OCI-LY1 (cell line): ENCODE measurements at regions not wholly inside any gene's neighbourhood (a gene's known extent, or its start where the extent isn't known, plus 50 kb on each side); places are given as distances from the start of the nearest gene placed in this dataset.

Experiments
- H2AFZ ChIP-seq: fragments of 200-600 bp; sonication (generic), shearing (Covaris generic); 2 replicates; pipeline ENCODE4 v1.6.0; 2014; ENCODE audit warnings: antibody characterized with exemption, mild to moderate bottlenecking, low read length
- H3F3A ChIP-seq: fragments of 200-600 bp; sonication (generic), shearing (Covaris generic); 2 replicates; pipeline ENCODE4 v1.6.0; 2014; ENCODE audit warnings: mild to moderate bottlenecking, antibody characterized with exemption, low read length, moderate library complexity; ENCODE audit not compliant: insufficient read depth
- H3K27ac ChIP-seq: fragments of 200-600 bp; sonication (generic); 2 replicates; pipeline ENCODE4 v1.5.1; 2014; ENCODE audit warnings: low read length, mixed run types, mild to moderate bottlenecking, low read depth; ENCODE audit not compliant: poor library complexity, severe bottlenecking
- H3K27me3 ChIP-seq: fragments of 200-600 bp; sonication (generic); 2 replicates; pipeline ENCODE4 v1.6.0; 2014; ENCODE audit warnings: antibody characterized with exemption, mild to moderate bottlenecking, low read length, moderate library complexity; ENCODE audit not compliant: insufficient read depth
- H3K36me3 ChIP-seq: fragments of 200-600 bp; sonication (generic); 2 replicates; pipeline ENCODE4 v1.6.1; 2014; ENCODE audit warnings: mild to moderate bottlenecking, antibody characterized with exemption, low read length, moderate library complexity, mixed read lengths; ENCODE audit not compliant: insufficient read depth
- H3K4me1 ChIP-seq: fragments of 200-600 bp; sonication (generic); 2 replicates; pipeline ENCODE4 v1.5.1; 2014; ENCODE audit warnings: mild to moderate bottlenecking, low read length, moderate library complexity; ENCODE audit not compliant: insufficient read depth, severe bottlenecking
- H3K4me2 ChIP-seq: fragments of 200-600 bp; sonication (generic), shearing (Covaris generic); 2 replicates; pipeline ENCODE4 v1.6.1; 2014; ENCODE audit warnings: low read length
- H3K4me3 ChIP-seq: fragments of 200-600 bp; sonication (generic); 2 replicates; pipeline ENCODE4 v1.5.1; 2014; ENCODE audit warnings: low read length, low read depth, mild to moderate bottlenecking, mixed read lengths; ENCODE audit not compliant: poor library complexity, severe bottlenecking
- H3K79me2 ChIP-seq: fragments of 200-600 bp; shearing (Covaris generic); 2 replicates; pipeline ENCODE4 v1.6.1; 2016; ENCODE audit warnings: mixed run types, low read length, mixed read lengths; ENCODE audit not compliant: insufficient read depth
- H3K9ac ChIP-seq: fragments of 200-600 bp; sonication (generic), shearing (Covaris generic); 2 replicates; pipeline ENCODE4 v1.6.1; 2014; ENCODE audit warnings: mild to moderate bottlenecking, low read length, mixed read lengths
- H3K9me2 ChIP-seq: fragments of 200-600 bp; sonication (generic), shearing (Covaris generic); 2 replicates; pipeline ENCODE4 v1.6.1; 2014; ENCODE audit warnings: low read depth, mild to moderate bottlenecking, low read length, mixed read lengths
- H3K9me3 ChIP-seq: fragments of 200-600 bp; shearing (Covaris generic); 2 replicates; pipeline ENCODE4 v1.6.1; 2014; ENCODE audit warnings: low read length, mixed read lengths
- H4K20me1 ChIP-seq: fragments of 200-600 bp; sonication (generic), shearing (Covaris generic); 2 replicates; pipeline ENCODE4 v1.6.0; 2016; ENCODE audit warnings: mild to moderate bottlenecking, low read length; ENCODE audit not compliant: insufficient read depth
- EZH2 ChIP-seq: fragments of 200-600 bp; sonication (generic), shearing (Covaris generic); IDR thresholded peaks from 2 replicates; pipeline ENCODE4 v1.8.0; 2017; ENCODE audit warnings: borderline replicate concordance, mixed run types, mild to moderate bottlenecking, antibody characterized with exemption, low read length, moderate library complexity, mixed read lengths
- TF ChIP-seq, protein P1 (sequence below): fragments of 200-600 bp; sonication (generic), shearing (Covaris generic); IDR thresholded peaks from 2 replicates; pipeline ENCODE4 v1.5.1; 2017; ENCODE audit warnings: mild to moderate bottlenecking, antibody characterized with exemption, low read length, moderate library complexity, mixed read lengths

DNA sequence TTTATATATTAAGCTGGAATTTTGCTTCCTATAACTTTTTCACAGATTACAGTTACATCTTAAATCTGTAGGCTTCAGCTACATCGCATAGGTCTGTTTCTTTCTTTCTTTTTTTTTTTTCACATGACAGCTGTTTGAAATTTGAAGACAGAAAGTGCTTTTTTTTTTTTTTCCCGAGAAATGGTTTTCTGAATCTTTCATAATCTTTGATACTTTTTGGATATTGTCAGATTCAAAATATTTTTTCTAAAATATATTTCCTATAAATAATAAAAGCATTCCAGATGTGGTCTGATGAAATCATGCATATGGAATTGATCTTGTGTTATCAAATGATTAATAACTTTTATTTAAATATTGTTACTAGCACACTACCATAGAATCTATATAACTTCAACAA is 212.2 kb downstream of the TAF11L14 start:
- no peak overlapping the region for H3K4me2 ChIP-seq
- H3K36me3 ChIP-seq, result no peaks in the 10 kb centered on the region
- H4K20me1 ChIP-seq, result no peaks in the 10 kb centered on the region
- H3K27ac ChIP-seq, result no peak overlapping the region
- H3K27me3 ChIP-seq, result no peaks in the 10 kb centered on the region
- no peaks in the 10 kb centered on the region for H3K4me1 ChIP-seq
- H3K9me2 ChIP-seq, result no peaks in the 10 kb centered on the region
- H3F3A ChIP-seq, result no peaks in the 10 kb centered on the region
- H3K4me3 ChIP-seq, result no peak overlapping the region
- no peaks in the 10 kb centered on the region for H3K79me2 ChIP-seq
- H2AFZ ChIP-seq, result no peak overlapping the region
- H3K9me3 ChIP-seq, result no peaks in the 10 kb centered on the region
- no peak overlapping the region for H3K9ac ChIP-seq
- TF ChIP-seq, protein P1, sequence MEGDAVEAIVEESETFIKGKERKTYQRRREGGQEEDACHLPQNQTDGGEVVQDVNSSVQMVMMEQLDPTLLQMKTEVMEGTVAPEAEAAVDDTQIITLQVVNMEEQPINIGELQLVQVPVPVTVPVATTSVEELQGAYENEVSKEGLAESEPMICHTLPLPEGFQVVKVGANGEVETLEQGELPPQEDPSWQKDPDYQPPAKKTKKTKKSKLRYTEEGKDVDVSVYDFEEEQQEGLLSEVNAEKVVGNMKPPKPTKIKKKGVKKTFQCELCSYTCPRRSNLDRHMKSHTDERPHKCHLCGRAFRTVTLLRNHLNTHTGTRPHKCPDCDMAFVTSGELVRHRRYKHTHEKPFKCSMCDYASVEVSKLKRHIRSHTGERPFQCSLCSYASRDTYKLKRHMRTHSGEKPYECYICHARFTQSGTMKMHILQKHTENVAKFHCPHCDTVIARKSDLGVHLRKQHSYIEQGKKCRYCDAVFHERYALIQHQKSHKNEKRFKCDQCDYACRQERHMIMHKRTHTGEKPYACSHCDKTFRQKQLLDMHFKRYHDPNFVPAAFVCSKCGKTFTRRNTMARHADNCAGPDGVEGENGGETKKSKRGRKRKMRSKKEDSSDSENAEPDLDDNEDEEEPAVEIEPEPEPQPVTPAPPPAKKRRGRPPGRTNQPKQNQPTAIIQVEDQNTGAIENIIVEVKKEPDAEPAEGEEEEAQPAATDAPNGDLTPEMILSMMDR, result no peak
- TF ChIP-seq EZH2, result no peak

DNA sequence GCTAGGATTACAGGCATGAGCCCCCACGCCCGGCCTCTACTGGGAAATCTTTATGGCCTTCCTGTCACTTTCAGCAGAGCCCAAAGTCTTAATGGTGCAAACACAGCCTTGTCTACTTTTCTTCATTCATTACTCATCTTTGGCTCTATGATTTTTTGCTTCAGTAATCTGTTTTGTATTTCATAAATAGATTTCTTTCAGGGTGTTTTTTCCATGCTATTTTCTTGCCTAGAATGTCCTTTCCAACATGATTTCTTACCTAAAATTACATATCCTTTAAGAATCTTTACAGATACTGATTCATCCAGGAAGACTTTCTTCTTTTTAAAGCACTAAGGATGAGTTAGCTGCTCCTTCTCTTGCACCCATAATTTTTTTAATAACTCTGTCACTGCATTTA is 213.0 kb downstream of the TAF11L14 start:
- Histone ChIP-seq H3K79me2 (no peaks in the 10 kb centered on the region), H3K27ac (no peak overlapping the region), H3K27me3 (no peaks in the 10 kb centered on the region), H3K9me2 (no peaks in the 10 kb centered on the region), H3F3A (no peaks in the 10 kb centered on the region), H4K20me1 (no peaks in the 10 kb centered on the region), H3K4me1 (no peaks in the 10 kb centered on the region), H3K36me3 (no peaks in the 10 kb centered on the region), H3K4me3 (no peak overlapping the region), H3K9ac (no peak overlapping the region), H3K9me3 (no peaks in the 10 kb centered on the region), H3K4me2 (no peak overlapping the region), H2AFZ (no peak overlapping the region)
- TF ChIP-seq EZH2, result no peak
- TF ChIP-seq, protein P1, result no peak

GRCh38 chr5:17852111-17852510 is 217.9 kb downstream of the TAF11L14 start:
- H3K4me1 ChIP-seq, result no peaks in the 10 kb centered on the region
- no peak overlapping the region for H3K9ac ChIP-seq
- no peak overlapping the region for H3K4me3 ChIP-seq
- TF ChIP-seq EZH2, result no peak
- TF ChIP-seq, protein P1, result no peak
- H3K27ac ChIP-seq, result no peak overlapping the region
- H3K9me2 ChIP-seq, result no peaks in the 10 kb centered on the region
- H4K20me1 ChIP-seq, result no peaks in the 10 kb centered on the region
- no peaks in the 10 kb centered on the region for H3K79me2 ChIP-seq
- H3K4me2 ChIP-seq, result no peak overlapping the region
- H2AFZ ChIP-seq, result no peak overlapping the region
- H3F3A ChIP-seq, result no peaks in the 10 kb centered on the region
- H3K36me3 ChIP-seq, result no peaks in the 10 kb centered on the region
- no peaks in the 10 kb centered on the region for H3K9me3 ChIP-seq
- H3K27me3 ChIP-seq, result no peaks in the 10 kb centered on the region
